HepG2 (cell line): ENCODE measurements at regions not wholly inside any gene's neighbourhood (a gene's known extent, or its start where the extent isn't known, plus 50 kb on each side); places are given as distances from the start of the nearest gene placed in this dataset.

Experiments used
- ATF6 ChIP-seq: sonication (generic); formaldehyde crosslinking; conservative IDR thresholded peaks from 2 replicates; pipeline ENCODE4 v1.4.0; 2020; ENCODE audit warnings: missing genetic modification reagents
- NCOA1 ChIP-seq: sonication (generic); formaldehyde crosslinking; IDR thresholded peaks from 2 replicates; pipeline ENCODE4 v1.9.0; 2021; ENCODE audit warnings: missing genetic modification reagents

- TF ChIP-seq NCOA1 (CRISPR knock-in tag) (no peak), ATF6 (CRISPR knock-in tag) (no peak)
These were observed 106.1 kb downstream of the IRX1 start for GRCh38 chr5:3701694-3702093.
